Keratinocyte (primary cell): ENCODE measurements at regions not wholly inside any gene's neighbourhood (a gene's known extent, or its start where the extent isn't known, plus 50 kb on each side); places are given as distances from the start of the nearest gene placed in this dataset.

Experiments
- DNase-seq: peaks from one replicate; pipeline ENCODE4 v3.0.0-alpha.2; 2011; ENCODE audit warnings: low read depth, missing footprints, low spot score
- FAIRE-seq: peaks from 2 replicates; lab custom pipeline; 2011; peaks lifted over from hg19 to GRCh38; lab: Jason Lieb, UNC
- H2AFZ ChIP-seq: 2 replicates; pipeline ENCODE4 v1.6.0; 2012; ENCODE audit warnings: low read length, control low read depth, inconsistent platforms; ENCODE audit not compliant: control insufficient read depth
- H3K27ac ChIP-seq: 2 replicates; pipeline ENCODE4 v1.5.1; 2011; ENCODE audit warnings: low read length; ENCODE audit not compliant: control insufficient read depth, insufficient read depth
- H3K27me3 ChIP-seq: 3 replicates; pipeline ENCODE4 v1.6.0; 2011; ENCODE audit warnings: low read length; ENCODE audit not compliant: control insufficient read depth, insufficient read depth; ENCODE audit errors: extremely low read depth
- H3K36me3 ChIP-seq, 2 experiments: 2 replicates in 1 of 2; 3 replicates in 1 of 2; pipeline ENCODE4 v1.5.1; 2011; ENCODE audit warnings: low read length in 2 of 2, mild to moderate bottlenecking in 1 of 2; ENCODE audit not compliant: control insufficient read depth in 2 of 2, insufficient read depth in 2 of 2; ENCODE audit errors: extremely low read depth in 1 of 2
- H3K4me1 ChIP-seq: 3 replicates; pipeline ENCODE4 v1.5.1; 2011; ENCODE audit warnings: low read length; ENCODE audit not compliant: control insufficient read depth, insufficient read depth; ENCODE audit errors: extremely low read depth
- H3K4me2 ChIP-seq: 3 replicates; pipeline ENCODE4 v1.6.0; 2011; ENCODE audit warnings: low read depth, low read length; ENCODE audit not compliant: control insufficient read depth, insufficient read depth; ENCODE audit errors: extremely low read depth
- H3K4me3 ChIP-seq, 3 experiments: fragments of 200-600 bp in 1 of 3; sonication (generic) in 1 of 3; 2 replicates in 2 of 3; 3 replicates in 1 of 3; pipeline ENCODE4 v1.5.1; 2011 to 2016; ENCODE audit warnings: low read length in 3 of 3, mild to moderate bottlenecking in 3 of 3, control low read depth in 2 of 3, inconsistent platforms in 1 of 3, low read depth in 1 of 3, mixed read lengths in 1 of 3, mixed run types in 1 of 3, moderate library complexity in 1 of 3; ENCODE audit not compliant: control insufficient read depth in 2 of 3, insufficient read depth in 2 of 3; ENCODE audit errors: extremely low read depth in 1 of 3
- H3K79me2 ChIP-seq: 2 replicates; pipeline ENCODE4 v1.6.0; 2012; ENCODE audit warnings: low read length; ENCODE audit not compliant: control insufficient read depth, insufficient read depth
- H3K9ac ChIP-seq: 3 replicates; pipeline ENCODE4 v1.6.0; 2011; ENCODE audit warnings: low read length; ENCODE audit not compliant: control insufficient read depth, insufficient read depth; ENCODE audit errors: extremely low read depth
- H3K9me1 ChIP-seq: 3 replicates; pipeline ENCODE4 v1.6.0; 2011; ENCODE audit warnings: low read length; ENCODE audit not compliant: control insufficient read depth, insufficient read depth; ENCODE audit errors: extremely low read depth
- H3K9me3 ChIP-seq: 2 replicates; pipeline ENCODE4 v1.5.1; 2012; ENCODE audit warnings: low read depth, low read length; ENCODE audit not compliant: control insufficient read depth
- H4K20me1 ChIP-seq: 3 replicates; pipeline ENCODE4 v1.6.0; 2011; ENCODE audit warnings: low read length; ENCODE audit not compliant: control insufficient read depth, insufficient read depth; ENCODE audit errors: extremely low read depth
- CTCF ChIP-seq, 3 experiments: IDR thresholded peaks in 1 of 3; conservative IDR thresholded peaks in 1 of 3; optimal IDR thresholded peaks in 1 of 3; 2 replicates in 2 of 3; 3 replicates in 1 of 3; pipeline versions ENCODE3 to v1.5.1; 2011; ENCODE audit warnings: low read length in 3 of 3, mild to moderate bottlenecking in 3 of 3, moderate library complexity in 2 of 3, control low read depth in 1 of 3, inconsistent platforms in 1 of 3; ENCODE audit not compliant: insufficient read depth in 2 of 3; ENCODE audit errors: extremely low read depth in 1 of 3
- EZH2 ChIP-seq: IDR thresholded peaks from one replicate; pipeline ENCODE4 v1.6.1; 2012; ENCODE audit warnings: inconsistent platforms, mild to moderate bottlenecking, low read length, moderate library complexity
- dilution Hi-C: fragments of 300-500 bp; cut with MboI; formaldehyde crosslinking; loops from one replicate; pipeline ENCODE4 v1.7.0; 2020; ENCODE audit warnings: low sequenced_read_pairs; ENCODE audit not compliant: extremely low pct_ligation_motif_present

- Histone ChIP-seq H3K79me2 (no peaks in the 10 kb centered on the region), H2AFZ (no peak overlapping the region), H4K20me1 (no peaks in the 10 kb centered on the region), H3K9me1 (no peaks in the 10 kb centered on the region), H3K4me1 (no peaks in the 10 kb centered on the region), H3K27ac (no peak overlapping the region), H3K4me2 (no peak overlapping the region), H3K9ac (no peak overlapping the region), H3K27me3 (peaks cover 3% of the 10 kb centered on the region), H3K4me3 (no peak overlapping the region), H3K9me3 (no peaks in the 10 kb centered on the region), H3K36me3 (no peaks in the 10 kb centered on the region)
- TF ChIP-seq EZH2: no peak
- TF ChIP-seq CTCF (optimal IDR thresholded peaks at IDR 0.05 in 1 of 3, IDR thresholded peaks at IDR 0.05 in 1 of 3, conservative IDR thresholded peaks at IDR 0.05 in 1 of 3; ENCODE audit: extremely low read depth in 1 of 3, insufficient read depth in 2 of 3, low read length in 3 of 3): no peak
- no peak for DNase-seq
- no peak for FAIRE-seq
- dilution Hi-C loops: no loop called here
Observed at GRCh38 chr6:170095273-170095981, 195.5 kb downstream of the DLL1 start.

GRCh38 chr6:170094686-170095272 lies 196.1 kb downstream of the DLL1 start:
- no peaks in the 10 kb centered on the region for H3K9me3 ChIP-seq
- H3K4me1 ChIP-seq: no peaks in the 10 kb centered on the region
- dilution Hi-C loops: no loop called here
- H3K4me2 ChIP-seq: no peak overlapping the region
- no peak overlapping the region for H2AFZ ChIP-seq
- no peaks in the 10 kb centered on the region for H4K20me1 ChIP-seq
- TF ChIP-seq CTCF (optimal IDR thresholded peaks at IDR 0.05 in 1 of 3, IDR thresholded peaks at IDR 0.05 in 1 of 3, conservative IDR thresholded peaks at IDR 0.05 in 1 of 3; ENCODE audit: extremely low read depth in 1 of 3, insufficient read depth in 2 of 3, low read length in 3 of 3) (no peak), EZH2 (no peak)
- no peak overlapping the region for H3K27ac ChIP-seq
- no peaks in the 10 kb centered on the region for H3K79me2 ChIP-seq
- no peak overlapping the region for H3K4me3 ChIP-seq
- no peak overlapping the region for H3K9ac ChIP-seq
- DNase-seq (no peak), FAIRE-seq (no peak)
- H3K36me3 ChIP-seq: no peaks in the 10 kb centered on the region
- no peaks in the 10 kb centered on the region for H3K9me1 ChIP-seq
- H3K27me3 ChIP-seq: peaks cover 3% of the 10 kb centered on the region
